OCI-LY1 (cell line): ENCODE measurements at regions not wholly inside any gene's neighbourhood (a gene's known extent, or its start where the extent isn't known, plus 50 kb on each side); places are given as distances from the start of the nearest gene placed in this dataset.

ENCODE experiments used
- H2AFZ ChIP-seq: fragments of 200-600 bp; sonication (generic), shearing (Covaris generic); 2 replicates; pipeline ENCODE4 v1.6.0; 2014; ENCODE audit warnings: antibody characterized with exemption, mild to moderate bottlenecking, low read length
- H3F3A ChIP-seq: fragments of 200-600 bp; sonication (generic), shearing (Covaris generic); 2 replicates; pipeline ENCODE4 v1.6.0; 2014; ENCODE audit warnings: mild to moderate bottlenecking, antibody characterized with exemption, low read length, moderate library complexity; ENCODE audit not compliant: insufficient read depth
- H3K27ac ChIP-seq: fragments of 200-600 bp; sonication (generic); 2 replicates; pipeline ENCODE4 v1.5.1; 2014; ENCODE audit warnings: low read length, mixed run types, mild to moderate bottlenecking, low read depth; ENCODE audit not compliant: poor library complexity, severe bottlenecking
- H3K27me3 ChIP-seq: fragments of 200-600 bp; sonication (generic); 2 replicates; pipeline ENCODE4 v1.6.0; 2014; ENCODE audit warnings: antibody characterized with exemption, mild to moderate bottlenecking, low read length, moderate library complexity; ENCODE audit not compliant: insufficient read depth
- H3K36me3 ChIP-seq: fragments of 200-600 bp; sonication (generic); 2 replicates; pipeline ENCODE4 v1.6.1; 2014; ENCODE audit warnings: mild to moderate bottlenecking, antibody characterized with exemption, low read length, moderate library complexity, mixed read lengths; ENCODE audit not compliant: insufficient read depth
- H3K4me1 ChIP-seq: fragments of 200-600 bp; sonication (generic); 2 replicates; pipeline ENCODE4 v1.5.1; 2014; ENCODE audit warnings: mild to moderate bottlenecking, low read length, moderate library complexity; ENCODE audit not compliant: insufficient read depth, severe bottlenecking
- H3K4me2 ChIP-seq: fragments of 200-600 bp; sonication (generic), shearing (Covaris generic); 2 replicates; pipeline ENCODE4 v1.6.1; 2014; ENCODE audit warnings: low read length
- H3K4me3 ChIP-seq: fragments of 200-600 bp; sonication (generic); 2 replicates; pipeline ENCODE4 v1.5.1; 2014; ENCODE audit warnings: low read length, low read depth, mild to moderate bottlenecking, mixed read lengths; ENCODE audit not compliant: poor library complexity, severe bottlenecking
- H3K79me2 ChIP-seq: fragments of 200-600 bp; shearing (Covaris generic); 2 replicates; pipeline ENCODE4 v1.6.1; 2016; ENCODE audit warnings: mixed run types, low read length, mixed read lengths; ENCODE audit not compliant: insufficient read depth
- H3K9ac ChIP-seq: fragments of 200-600 bp; sonication (generic), shearing (Covaris generic); 2 replicates; pipeline ENCODE4 v1.6.1; 2014; ENCODE audit warnings: mild to moderate bottlenecking, low read length, mixed read lengths
- H3K9me2 ChIP-seq: fragments of 200-600 bp; sonication (generic), shearing (Covaris generic); 2 replicates; pipeline ENCODE4 v1.6.1; 2014; ENCODE audit warnings: low read depth, mild to moderate bottlenecking, low read length, mixed read lengths
- H3K9me3 ChIP-seq: fragments of 200-600 bp; shearing (Covaris generic); 2 replicates; pipeline ENCODE4 v1.6.1; 2014; ENCODE audit warnings: low read length, mixed read lengths
- H4K20me1 ChIP-seq: fragments of 200-600 bp; sonication (generic), shearing (Covaris generic); 2 replicates; pipeline ENCODE4 v1.6.0; 2016; ENCODE audit warnings: mild to moderate bottlenecking, low read length; ENCODE audit not compliant: insufficient read depth
- EZH2 ChIP-seq: fragments of 200-600 bp; sonication (generic), shearing (Covaris generic); IDR thresholded peaks from 2 replicates; pipeline ENCODE4 v1.8.0; 2017; ENCODE audit warnings: borderline replicate concordance, mixed run types, mild to moderate bottlenecking, antibody characterized with exemption, low read length, moderate library complexity, mixed read lengths
- TF ChIP-seq, protein P1 (sequence below): fragments of 200-600 bp; sonication (generic), shearing (Covaris generic); IDR thresholded peaks from 2 replicates; pipeline ENCODE4 v1.5.1; 2017; ENCODE audit warnings: mild to moderate bottlenecking, antibody characterized with exemption, low read length, moderate library complexity, mixed read lengths

DNA sequence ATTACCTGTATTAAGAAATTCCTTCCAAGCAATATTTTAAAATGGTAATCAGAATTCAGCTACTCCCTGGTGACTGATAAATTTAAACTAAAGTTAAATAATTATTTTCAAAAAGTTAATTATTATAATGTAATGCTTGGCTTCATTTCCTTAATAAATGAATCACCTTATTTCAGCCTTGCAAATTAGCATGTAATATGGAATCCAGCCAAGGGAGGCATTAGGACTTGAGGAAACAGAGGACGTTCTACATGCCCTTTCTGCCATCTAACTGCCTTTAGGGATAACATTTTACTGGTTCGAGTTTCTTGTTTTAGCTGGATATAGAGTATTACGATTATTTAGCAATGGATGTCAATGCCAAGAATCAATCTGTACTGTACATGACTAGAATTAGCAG lies 636.3 kb downstream of the TSN start:
- Histone ChIP-seq H3K4me3 (no peak overlapping the region), H3K4me2 (no peak overlapping the region), H3K9ac (no peak overlapping the region), H3K27ac (no peak overlapping the region), H3K4me1 (peaks cover 9% of the 10 kb centered on the region), H3F3A (no peaks in the 10 kb centered on the region), H2AFZ (no peak overlapping the region), H3K9me2 (no peaks in the 10 kb centered on the region), H3K79me2 (no peaks in the 10 kb centered on the region), H3K27me3 (no peaks in the 10 kb centered on the region), H3K9me3 (no peaks in the 10 kb centered on the region), H4K20me1 (no peaks in the 10 kb centered on the region), H3K36me3 (no peaks in the 10 kb centered on the region; the same call in 1 of the 2 replicates)
- TF ChIP-seq EZH2: no peak
- TF ChIP-seq, protein P1, sequence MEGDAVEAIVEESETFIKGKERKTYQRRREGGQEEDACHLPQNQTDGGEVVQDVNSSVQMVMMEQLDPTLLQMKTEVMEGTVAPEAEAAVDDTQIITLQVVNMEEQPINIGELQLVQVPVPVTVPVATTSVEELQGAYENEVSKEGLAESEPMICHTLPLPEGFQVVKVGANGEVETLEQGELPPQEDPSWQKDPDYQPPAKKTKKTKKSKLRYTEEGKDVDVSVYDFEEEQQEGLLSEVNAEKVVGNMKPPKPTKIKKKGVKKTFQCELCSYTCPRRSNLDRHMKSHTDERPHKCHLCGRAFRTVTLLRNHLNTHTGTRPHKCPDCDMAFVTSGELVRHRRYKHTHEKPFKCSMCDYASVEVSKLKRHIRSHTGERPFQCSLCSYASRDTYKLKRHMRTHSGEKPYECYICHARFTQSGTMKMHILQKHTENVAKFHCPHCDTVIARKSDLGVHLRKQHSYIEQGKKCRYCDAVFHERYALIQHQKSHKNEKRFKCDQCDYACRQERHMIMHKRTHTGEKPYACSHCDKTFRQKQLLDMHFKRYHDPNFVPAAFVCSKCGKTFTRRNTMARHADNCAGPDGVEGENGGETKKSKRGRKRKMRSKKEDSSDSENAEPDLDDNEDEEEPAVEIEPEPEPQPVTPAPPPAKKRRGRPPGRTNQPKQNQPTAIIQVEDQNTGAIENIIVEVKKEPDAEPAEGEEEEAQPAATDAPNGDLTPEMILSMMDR: no peak

DNA sequence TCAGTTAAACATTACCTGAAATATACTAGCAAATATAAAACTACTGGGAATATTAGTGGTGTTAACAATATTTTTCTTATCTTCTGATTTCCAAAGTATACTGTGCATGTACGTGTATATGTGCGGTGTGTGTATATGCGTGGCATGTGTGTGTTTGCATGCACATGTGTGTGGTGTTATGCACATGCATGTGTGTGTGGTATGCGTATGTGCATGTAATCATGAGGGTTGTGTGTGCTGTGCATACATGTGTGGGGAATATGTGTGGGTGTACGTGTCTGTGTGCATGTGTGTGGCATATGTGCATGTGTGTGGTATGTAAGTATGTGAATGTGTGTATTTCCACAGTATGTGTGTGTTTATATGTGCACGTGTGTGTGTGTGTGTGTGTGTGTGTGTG lies 640.2 kb downstream of the TSN start:
- H3K9me2 ChIP-seq: no peaks in the 10 kb centered on the region
- no peaks in the 10 kb centered on the region for H3K36me3 ChIP-seq
- no peak overlapping the region for H3K9ac ChIP-seq
- no peaks in the 10 kb centered on the region for H4K20me1 ChIP-seq
- H3K4me1 ChIP-seq: peaks cover under 1% of the 10 kb centered on the region
- no peaks in the 10 kb centered on the region for H3F3A ChIP-seq
- H3K4me3 ChIP-seq: no peak overlapping the region
- TF ChIP-seq EZH2: no peak
- H3K79me2 ChIP-seq: no peaks in the 10 kb centered on the region
- no peaks in the 10 kb centered on the region for H3K27me3 ChIP-seq
- no peak overlapping the region for H3K27ac ChIP-seq
- H2AFZ ChIP-seq: no peak overlapping the region
- no peak overlapping the region for H3K4me2 ChIP-seq
- H3K9me3 ChIP-seq: no peaks in the 10 kb centered on the region

DNA sequence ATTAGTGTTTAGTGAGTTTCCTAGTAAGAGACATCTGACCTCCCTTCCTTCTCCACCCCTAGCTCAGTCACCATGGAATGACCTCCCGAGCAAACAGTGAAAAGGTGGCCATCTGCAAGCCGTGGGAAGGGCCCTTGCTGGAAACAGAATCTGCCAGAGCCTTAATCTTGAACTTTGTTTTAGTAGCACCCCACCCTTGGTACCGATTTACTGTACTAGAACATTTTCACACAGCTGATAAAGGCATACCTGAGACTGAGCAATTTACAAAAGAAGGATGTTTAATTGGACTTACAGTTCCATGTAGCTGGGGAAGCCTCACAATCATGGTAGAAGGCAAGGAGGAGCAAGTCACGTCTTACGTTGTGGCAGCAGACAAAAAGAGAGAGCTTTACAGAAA lies 655.8 kb downstream of the TSN start:
- TF ChIP-seq EZH2: no peak
- TF ChIP-seq, protein P1: no peak
- Histone ChIP-seq H3K4me2 (no peak overlapping the region), H3F3A (no peaks in the 10 kb centered on the region)

DNA sequence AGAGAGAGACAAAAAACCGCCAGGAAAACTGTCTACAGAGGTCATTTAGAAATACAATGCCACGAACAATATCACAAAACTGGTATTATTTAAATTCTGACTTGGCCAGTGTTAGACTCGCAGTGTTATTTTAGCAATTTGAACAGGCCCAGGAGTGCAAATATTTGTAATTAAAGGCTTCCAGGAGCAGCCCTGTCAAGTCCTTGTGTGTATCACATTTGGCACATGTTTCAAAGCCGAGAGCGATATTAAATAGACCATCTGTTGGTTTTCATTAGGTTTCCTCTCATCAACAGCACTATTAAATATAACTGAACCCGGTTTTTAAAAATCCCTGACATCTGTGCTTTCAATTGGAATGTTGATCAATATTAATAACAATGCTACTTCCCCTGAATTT lies 656.9 kb downstream of the TSN start:
- H3K36me3 ChIP-seq: no peaks in the 10 kb centered on the region
- no peaks in the 10 kb centered on the region for H4K20me1 ChIP-seq
- H3K27ac ChIP-seq: no peak overlapping the region
- no peaks in the 10 kb centered on the region for H3F3A ChIP-seq
- no peaks in the 10 kb centered on the region; the same call in 1 of the 2 replicates for H3K9me3 ChIP-seq
- H3K4me1 ChIP-seq: no peaks in the 10 kb centered on the region
- TF ChIP-seq, protein P1: no peak
- TF ChIP-seq EZH2: no peak
- H3K9ac ChIP-seq: no peak overlapping the region
- H2AFZ ChIP-seq: no peak overlapping the region
- H3K27me3 ChIP-seq: no peaks in the 10 kb centered on the region
- H3K4me2 ChIP-seq: no peak overlapping the region
- H3K9me2 ChIP-seq: peaks cover 3% of the 10 kb centered on the region; the same call in 1 of the 2 replicates
- H3K4me3 ChIP-seq: no peak overlapping the region
- no peaks in the 10 kb centered on the region for H3K79me2 ChIP-seq

More for the DNA sequence above, 655.8 kb downstream of the TSN start:
- H3K27ac ChIP-seq: no peak overlapping the region
- no peaks in the 10 kb centered on the region for H3K27me3 ChIP-seq
- H3K79me2 ChIP-seq: no peaks in the 10 kb centered on the region
- H3K9ac ChIP-seq: no peak overlapping the region
- no peak overlapping the region for H2AFZ ChIP-seq
- no peaks in the 10 kb centered on the region for H4K20me1 ChIP-seq
- no peaks in the 10 kb centered on the region for H3K4me1 ChIP-seq
- no peaks in the 10 kb centered on the region for H3K36me3 ChIP-seq
- no peaks in the 10 kb centered on the region; the same call in 1 of the 2 replicates for H3K9me3 ChIP-seq
- peaks cover 3% of the 10 kb centered on the region; the same call in 1 of the 2 replicates for H3K9me2 ChIP-seq
- H3K4me3 ChIP-seq: no peak overlapping the region
